ENCODE measurements at regions not wholly inside any gene's neighbourhood (a gene's known extent, or its start where the extent isn't known, plus 50 kb on each side); places are given as distances from the start of the nearest gene placed in this dataset.
"Not testable (repeated sequence)": the region's sequence is repeated elsewhere in the genome, so short reads cannot be mapped to it uniquely, and the experiment has no call there.

DNA sequence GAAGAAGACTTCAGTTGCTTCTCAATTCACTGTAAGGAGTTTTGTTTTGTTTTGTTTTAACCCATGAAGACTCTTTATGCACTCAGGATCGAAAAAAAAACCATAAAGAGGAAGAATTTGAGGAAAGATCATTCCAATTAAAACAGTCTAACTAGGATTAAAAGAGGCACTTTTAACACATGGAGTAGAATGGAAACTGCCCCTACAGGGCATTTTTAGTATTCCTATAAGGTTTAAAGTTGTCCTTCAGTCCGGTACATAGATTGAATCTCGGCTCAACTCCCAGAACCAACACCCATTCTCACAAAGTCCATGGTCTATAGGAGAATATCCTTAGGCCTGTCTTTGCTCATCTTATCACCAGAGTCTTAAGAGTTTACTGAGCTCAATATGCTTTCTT, 469.6 kb downstream of the DTWD2 start:
- Histone ChIP-seq H3K9me3 (ENCODE audit: control insufficient read depth, low read length) (no peaks in the 10 kb centered on the region), H3K27ac (ENCODE audit: low read depth in 1 of 2, low read length in 2 of 2) (no peak overlapping the region), H3K4me3 (ENCODE audit: low read length in 2 of 2) (no peak overlapping the region), H3K4me1 (ENCODE audit: control insufficient read depth in 1 of 2, insufficient read depth in 2 of 2, low read length in 2 of 2) (no peaks in the 10 kb centered on the region), H3K27me3 (ENCODE audit: control insufficient read depth in 1 of 2, insufficient read depth in 2 of 2, low read length in 1 of 2) (no peaks in the 10 kb centered on the region), H3K36me3 (ENCODE audit: control insufficient read depth in 1 of 2, insufficient read depth in 2 of 2, low read length in 1 of 2) (no peaks in the 10 kb centered on the region)
- WGBS, 2 donors, result 95 to 99% methylated on average over 3 of the region's 3 CpGs
- DNase-seq (no peak), ATAC-seq (ENCODE audit: low FRiP score) (no peak)
- intact Hi-C loops (cut with DNase I), result loop anchor here in 1 of 2 donors (10.0 kb wide), 1 partner anchor 654 kb away; no protein-coding TSS in a partner anchor

DNA sequence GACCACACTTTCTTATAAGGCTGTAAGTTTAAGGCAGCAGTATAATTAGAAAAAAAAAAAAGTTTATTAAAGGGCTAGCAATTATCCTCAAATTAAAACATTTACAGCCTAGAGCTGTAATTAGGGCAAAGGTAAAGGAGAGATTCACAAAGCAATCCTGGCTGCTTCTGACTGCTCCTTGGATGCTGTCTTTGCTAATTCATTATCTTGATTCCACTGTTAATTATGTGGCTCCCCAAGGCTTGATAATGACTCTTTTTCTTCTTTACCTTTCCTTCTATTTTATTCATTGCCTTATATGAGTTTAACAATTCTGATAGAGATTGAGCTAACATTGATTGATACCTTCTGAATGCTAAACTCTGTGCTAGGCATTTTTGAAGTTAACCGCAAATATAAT, 476.5 kb downstream of the DTWD2 start:
- Histone ChIP-seq H3K36me3 (ENCODE audit: control insufficient read depth in 1 of 2, insufficient read depth in 2 of 2, low read length in 1 of 2) (no peaks in the 10 kb centered on the region), H3K4me3 (ENCODE audit: low read length in 2 of 2) (no peak overlapping the region), H3K4me1 (ENCODE audit: control insufficient read depth in 1 of 2, insufficient read depth in 2 of 2, low read length in 2 of 2) (no peaks in the 10 kb centered on the region), H3K27ac (ENCODE audit: low read depth in 1 of 2, low read length in 2 of 2) (no peak overlapping the region), H3K9me3 (ENCODE audit: control insufficient read depth, low read length) (no peaks in the 10 kb centered on the region), H3K27me3 (ENCODE audit: control insufficient read depth in 1 of 2, insufficient read depth in 2 of 2, low read length in 1 of 2) (no peaks in the 10 kb centered on the region)
- ATAC-seq (ENCODE audit: low FRiP score), result no peak
- WGBS, 2 donors, result 97% methylated on average over 1 of the region's 1 CpG
- intact Hi-C loops (cut with DNase I), result loop anchor here in 1 of 2 donors (10.0 kb wide), 1 partner anchor 647 kb away; no protein-coding TSS in a partner anchor
- DNase-seq, result no peak

DNA sequence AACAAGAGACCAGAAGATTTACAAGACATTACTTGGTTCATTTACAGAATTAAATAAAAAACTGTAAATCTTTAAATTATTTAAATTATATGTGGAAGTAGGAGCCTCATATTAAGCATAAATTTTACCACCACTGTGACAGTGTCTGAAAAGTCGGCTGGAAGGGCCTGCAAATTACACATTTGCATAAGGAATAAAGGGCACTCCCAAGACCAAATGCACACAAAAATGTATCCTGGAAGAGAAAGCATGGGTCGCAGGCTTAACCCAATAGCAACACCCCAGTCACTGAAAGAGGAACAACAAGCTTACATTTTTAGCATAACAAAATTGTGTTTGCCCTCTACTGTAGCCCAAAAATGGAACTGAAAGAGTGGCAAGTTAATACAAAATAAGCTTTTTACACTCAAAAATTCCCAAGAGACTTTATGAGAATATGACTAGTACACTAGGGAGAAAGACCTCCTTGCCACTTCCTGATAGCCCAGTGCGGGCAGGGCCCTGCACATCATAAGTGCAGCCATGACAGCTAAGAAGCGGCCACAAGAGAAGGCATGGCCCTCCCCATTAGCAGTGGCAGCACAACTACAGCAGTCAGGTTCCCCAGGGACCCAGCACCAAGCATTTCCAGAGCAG, 482.0 kb downstream of the DTWD2 start:
- H3K36me3 ChIP-seq (ENCODE audit: control insufficient read depth in 1 of 2, insufficient read depth in 2 of 2, low read length in 1 of 2), result no peaks in the 10 kb centered on the region
- no peak overlapping the region for H3K4me3 ChIP-seq (ENCODE audit: low read length in 2 of 2)
- DNase-seq, result no peak
- no peak for ATAC-seq (ENCODE audit: low FRiP score)
- no peak overlapping the region for H3K27ac ChIP-seq (ENCODE audit: low read depth in 1 of 2, low read length in 2 of 2)
- H3K27me3 ChIP-seq (ENCODE audit: control insufficient read depth in 1 of 2, insufficient read depth in 2 of 2, low read length in 1 of 2), result no peaks in the 10 kb centered on the region
- 84 to 90% methylated on average over 4 of the region's 4 CpGs for WGBS, 2 donors
- peaks cover 4% of the 10 kb centered on the region for H3K9me3 ChIP-seq (ENCODE audit: control insufficient read depth, low read length)
- H3K4me1 ChIP-seq (ENCODE audit: control insufficient read depth in 1 of 2, insufficient read depth in 2 of 2, low read length in 2 of 2), result no peaks in the 10 kb centered on the region
- intact Hi-C loops (cut with DNase I), result no loop called here

DNA sequence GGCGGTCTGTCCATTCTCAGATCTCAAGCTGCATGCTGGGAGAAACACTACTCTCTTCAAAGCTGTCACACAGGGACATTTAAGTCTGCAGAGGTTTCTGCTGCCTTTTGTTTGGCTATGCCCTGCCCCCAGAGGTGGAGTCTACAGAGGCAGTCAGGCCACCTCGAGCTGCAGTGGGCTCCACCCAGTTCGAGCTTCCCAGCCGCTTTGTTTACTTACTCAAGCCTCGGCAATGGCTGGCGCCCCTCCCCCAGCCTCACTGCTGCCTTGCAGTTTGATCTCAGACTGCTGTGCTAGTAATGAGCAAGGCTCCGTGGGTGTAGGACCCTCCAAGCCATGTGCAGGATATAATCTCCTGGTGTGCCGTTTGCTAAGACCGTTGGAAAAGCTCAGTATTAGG, 486.1 kb downstream of the DTWD2 start:
- DNase-seq; intact Hi-C loops (cut with DNase I); ATAC-seq (ENCODE audit: low FRiP score); H3K36me3 ChIP-seq (ENCODE audit: control insufficient read depth in 1 of 2, insufficient read depth in 2 of 2, low read length in 1 of 2); H3K27me3 ChIP-seq (ENCODE audit: control insufficient read depth in 1 of 2, insufficient read depth in 2 of 2, low read length in 1 of 2); H3K4me1 ChIP-seq (ENCODE audit: control insufficient read depth in 1 of 2, insufficient read depth in 2 of 2, low read length in 2 of 2); H3K9me3 ChIP-seq (ENCODE audit: control insufficient read depth, low read length); H3K4me3 ChIP-seq (ENCODE audit: low read length in 2 of 2); H3K27ac ChIP-seq (ENCODE audit: low read depth in 1 of 2, low read length in 2 of 2): not testable (repeated sequence)
- 82 to 90% methylated on average over 9 of the region's 9 CpGs for WGBS, 2 donors

DNA sequence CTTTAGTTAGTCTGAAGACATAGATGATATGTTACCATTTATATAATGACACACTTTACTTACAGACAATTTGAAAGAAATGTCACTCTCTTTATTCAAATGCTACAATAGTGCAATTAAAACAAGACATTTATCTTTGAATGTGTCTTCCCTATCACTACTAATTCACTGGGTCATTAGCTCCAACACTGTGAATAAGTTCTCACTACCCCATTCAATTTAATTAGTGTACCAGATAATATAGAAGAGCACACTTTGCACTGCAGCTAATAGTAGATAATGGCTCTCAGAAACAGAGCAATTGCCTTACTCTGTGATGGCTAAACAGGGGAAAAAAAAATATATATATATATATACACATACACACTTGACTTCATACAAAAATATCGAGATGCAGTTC, 497.0 kb downstream of the DTWD2 start:
- no peaks in the 10 kb centered on the region for H3K9me3 ChIP-seq (ENCODE audit: control insufficient read depth, low read length)
- DNase-seq (no peak), ATAC-seq (ENCODE audit: low FRiP score) (no peak)
- H3K27ac ChIP-seq (ENCODE audit: low read depth in 1 of 2, low read length in 2 of 2), result no peak overlapping the region
- intact Hi-C loops (cut with DNase I), result no loop called here
- peaks cover 0 to 1% of the 10 kb centered on the region in 2 donors for H3K27me3 ChIP-seq (ENCODE audit: control insufficient read depth in 1 of 2, insufficient read depth in 2 of 2, low read length in 1 of 2)
- no peaks in the 10 kb centered on the region for H3K4me1 ChIP-seq (ENCODE audit: control insufficient read depth in 1 of 2, insufficient read depth in 2 of 2, low read length in 2 of 2)
- H3K36me3 ChIP-seq (ENCODE audit: control insufficient read depth in 1 of 2, insufficient read depth in 2 of 2, low read length in 1 of 2), result no peaks in the 10 kb centered on the region
- no peak overlapping the region for H3K4me3 ChIP-seq (ENCODE audit: low read length in 2 of 2)
- WGBS, 2 donors, result 89 to 91% methylated on average over 1 of the region's 1 CpG

DNA sequence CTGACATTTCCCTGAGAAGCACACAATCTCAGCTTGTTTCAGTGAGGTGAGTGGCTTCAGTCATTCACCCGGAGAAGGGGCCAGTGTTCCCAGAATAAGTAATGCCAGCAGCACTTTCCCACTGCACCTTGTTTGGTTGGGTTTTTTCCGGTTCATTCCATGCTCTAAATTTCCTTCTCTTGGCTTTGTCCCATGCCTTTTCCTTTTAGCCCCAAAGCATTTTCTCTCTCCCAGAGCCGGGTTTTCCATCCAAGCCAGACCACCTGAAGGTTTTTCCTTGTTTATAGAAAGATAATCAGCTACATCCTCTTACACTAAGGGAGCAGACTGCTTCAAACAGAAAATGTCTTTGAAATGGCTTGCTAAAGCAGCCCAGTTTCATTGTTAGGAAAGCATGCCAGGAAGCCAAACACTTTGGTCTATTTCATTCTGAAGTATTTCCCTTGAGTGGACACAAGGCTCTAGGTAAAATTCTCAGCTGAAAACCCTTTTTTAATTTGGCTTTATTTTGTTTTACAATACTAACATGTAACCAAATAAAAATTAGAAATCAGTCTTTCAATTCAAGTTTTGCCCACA, 501.6 kb downstream of the DTWD2 start:
- Histone ChIP-seq H3K27me3 (ENCODE audit: control insufficient read depth in 1 of 2, insufficient read depth in 2 of 2, low read length in 1 of 2) (peaks cover 0 to 1% of the 10 kb centered on the region in 2 donors), H3K27ac (ENCODE audit: low read depth in 1 of 2, low read length in 2 of 2) (no peak overlapping the region), H3K36me3 (ENCODE audit: control insufficient read depth in 1 of 2, insufficient read depth in 2 of 2, low read length in 1 of 2) (no peaks in the 10 kb centered on the region), H3K9me3 (ENCODE audit: control insufficient read depth, low read length) (no peaks in the 10 kb centered on the region), H3K4me3 (ENCODE audit: low read length in 2 of 2) (no peak overlapping the region), H3K4me1 (ENCODE audit: control insufficient read depth in 1 of 2, insufficient read depth in 2 of 2, low read length in 2 of 2) (no peaks in the 10 kb centered on the region)
- DNase-seq (no peak), ATAC-seq (ENCODE audit: low FRiP score) (no peak)
- WGBS, 2 donors, result 17 to 21% methylated on average over 3 of the region's 3 CpGs
- intact Hi-C loops (cut with DNase I), result no loop called here

DNA sequence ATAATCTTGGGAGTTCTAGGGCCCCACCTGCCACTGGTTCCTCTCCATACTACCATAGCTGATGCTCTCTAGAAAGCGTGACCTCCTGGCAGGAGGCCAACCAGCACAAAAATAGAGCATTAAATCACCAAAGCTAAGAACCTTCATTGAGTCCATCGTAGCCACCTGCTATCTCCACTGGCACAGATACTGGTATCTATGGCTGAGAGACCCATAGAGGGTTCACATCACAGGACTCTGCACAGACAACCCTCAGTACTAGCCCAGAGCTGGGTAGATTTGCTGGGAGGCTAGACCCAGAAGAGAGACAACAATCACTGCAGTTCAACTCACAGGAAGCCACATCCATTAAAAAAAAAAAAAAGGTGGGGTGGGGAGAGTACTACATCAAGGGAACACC, 509.1 kb downstream of the DTWD2 start:
- H3K4me3 ChIP-seq (ENCODE audit: low read length in 2 of 2), result no peak overlapping the region
- intact Hi-C loops (cut with DNase I), result no loop called here
- H3K27me3 ChIP-seq (ENCODE audit: control insufficient read depth in 1 of 2, insufficient read depth in 2 of 2, low read length in 1 of 2), result no peaks in the 10 kb centered on the region
- DNase-seq (no peak), ATAC-seq (ENCODE audit: low FRiP score) (no peak)
- peaks cover 1% of the 10 kb centered on the region for H3K9me3 ChIP-seq (ENCODE audit: control insufficient read depth, low read length)
- 87 to 93% methylated on average over 2 of the region's 2 CpGs for WGBS, 2 donors
- no peak overlapping the region for H3K27ac ChIP-seq (ENCODE audit: low read depth in 1 of 2, low read length in 2 of 2)
- H3K36me3 ChIP-seq (ENCODE audit: control insufficient read depth in 1 of 2, insufficient read depth in 2 of 2, low read length in 1 of 2), result no peaks in the 10 kb centered on the region
- no peaks in the 10 kb centered on the region for H3K4me1 ChIP-seq (ENCODE audit: control insufficient read depth in 1 of 2, insufficient read depth in 2 of 2, low read length in 2 of 2)

DNA sequence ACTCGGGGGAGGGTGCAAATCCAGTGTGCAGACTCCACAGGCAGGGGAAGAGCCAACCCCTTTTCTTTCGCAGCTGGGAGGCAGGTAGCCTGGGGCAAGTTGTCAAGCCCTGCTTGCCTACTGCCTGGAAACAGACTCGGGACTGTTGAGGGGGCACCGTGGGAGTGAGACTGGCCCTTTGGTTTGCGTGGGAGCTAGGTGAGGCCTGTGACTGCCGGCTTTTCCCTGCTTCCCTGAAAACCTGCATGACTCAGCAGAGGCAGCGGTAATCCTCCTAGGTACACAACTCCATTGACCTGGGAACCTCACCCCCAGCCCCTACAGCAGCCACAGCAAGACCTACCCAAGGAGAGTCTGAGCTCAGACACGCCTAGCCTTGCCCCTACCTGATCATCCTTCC, 509.5 kb downstream of the DTWD2 start:
- intact Hi-C loops (cut with DNase I), result no loop called here
- Histone ChIP-seq H3K9me3 (ENCODE audit: control insufficient read depth, low read length) (peaks cover 1% of the 10 kb centered on the region), H3K27me3 (ENCODE audit: control insufficient read depth in 1 of 2, insufficient read depth in 2 of 2, low read length in 1 of 2) (no peaks in the 10 kb centered on the region), H3K36me3 (ENCODE audit: control insufficient read depth in 1 of 2, insufficient read depth in 2 of 2, low read length in 1 of 2) (no peaks in the 10 kb centered on the region), H3K4me3 (ENCODE audit: low read length in 2 of 2) (no peak overlapping the region), H3K4me1 (ENCODE audit: control insufficient read depth in 1 of 2, insufficient read depth in 2 of 2, low read length in 2 of 2) (no peaks in the 10 kb centered on the region), H3K27ac (ENCODE audit: low read depth in 1 of 2, low read length in 2 of 2) (no peak overlapping the region)
- WGBS, 2 donors, result 93 to 97% methylated on average over 8 of the region's 8 CpGs
- DNase-seq, result no peak
- no peak for ATAC-seq (ENCODE audit: low FRiP score)

DNA sequence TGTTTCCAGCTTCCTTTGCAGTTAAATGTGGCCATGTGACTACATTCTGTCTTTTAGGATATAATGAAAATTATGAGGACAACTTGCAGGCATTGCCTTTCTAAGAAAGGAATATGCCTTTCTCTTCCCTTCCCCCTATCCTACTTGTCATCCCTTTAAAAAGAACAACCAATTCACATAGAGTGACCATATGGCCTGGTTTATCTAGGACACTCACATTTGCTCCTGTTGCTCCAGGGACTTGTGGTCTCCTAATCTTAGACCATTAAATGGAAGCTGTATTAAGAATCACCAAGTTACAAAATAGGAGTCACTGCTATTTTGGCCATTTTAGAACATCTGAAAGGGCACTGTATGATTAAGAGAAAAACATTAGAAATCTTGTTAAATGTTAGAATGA, 520.3 kb downstream of the DTWD2 start:
- no peak for DNase-seq
- Histone ChIP-seq H3K4me1 (ENCODE audit: control insufficient read depth in 1 of 2, insufficient read depth in 2 of 2, low read length in 2 of 2) (no peaks in the 10 kb centered on the region), H3K4me3 (ENCODE audit: low read length in 2 of 2) (no peak overlapping the region), H3K9me3 (ENCODE audit: control insufficient read depth, low read length) (no peaks in the 10 kb centered on the region), H3K27ac (ENCODE audit: low read depth in 1 of 2, low read length in 2 of 2) (no peak overlapping the region), H3K36me3 (ENCODE audit: control insufficient read depth in 1 of 2, insufficient read depth in 2 of 2, low read length in 1 of 2) (no peaks in the 10 kb centered on the region), H3K27me3 (ENCODE audit: control insufficient read depth in 1 of 2, insufficient read depth in 2 of 2, low read length in 1 of 2) (no peaks in the 10 kb centered on the region)
- ATAC-seq (ENCODE audit: low FRiP score), result no peak
- intact Hi-C loops (cut with DNase I), result no loop called here

Measured in aorta (tissue), 5 donors.